Tibial artery (tissue), 4 donors: ENCODE measurements at regions not wholly inside any gene's neighbourhood (a gene's known extent, or its start where the extent isn't known, plus 50 kb on each side); places are given as distances from the start of the nearest gene placed in this dataset.

Experiments used
- DNase-seq, 2 donors: peaks; one replicate each; pipeline ENCODE4 v3.0.0-alpha.2; 2019
- H3K27ac ChIP-seq, 2 donors: fragments of 200-600 bp; sonication (generic) in 1 of 2; 1 replicate in 1 of 2; 2 replicates in 1 of 2; pipeline ENCODE4 v1.5.1; 2018 to 2019; ENCODE audit warnings: mild to moderate bottlenecking in 1 of 2
- H3K27me3 ChIP-seq, 2 donors: fragments of 200-600 bp; sonication (generic) in 1 of 2; one replicate each; pipeline versions ENCODE4 v1.5.1 to v1.6.0; 2016 to 2019
- H3K36me3 ChIP-seq, 3 donors: fragments of 200-600 bp; sonication (generic) in 2 of 3; one replicate each; pipeline ENCODE4 v1.5.1; 2016 to 2019; ENCODE audit warnings: mild to moderate bottlenecking in 2 of 3
- H3K4me1 ChIP-seq, 4 donors: fragments of 200-600 bp; sonication (generic) in 2 of 4; 1 replicate in 3 of 4; 2 replicates in 1 of 4; pipeline ENCODE4 v1.5.1; 2016 to 2019
- H3K4me3 ChIP-seq, 2 donors: fragments of 200-600 bp; sonication (generic) in 1 of 2; 1 replicate in 1 of 2; 2 replicates in 1 of 2; pipeline ENCODE4 v1.5.1; 2018 to 2019; ENCODE audit warnings: mild to moderate bottlenecking in 2 of 2
- H3K9me3 ChIP-seq, 3 donors: fragments of 200-600 bp; sonication (generic) in 1 of 3; one replicate each; pipeline ENCODE4 v1.5.1; 2016 to 2019
- intact Hi-C: fragments of 100-400 bp; cut with DNase I; formaldehyde crosslinking; loops from one replicate; pipeline ENCODE4 v1.15.0; 2023; ENCODE audit warnings: low total_unique reads
- TF ChIP-seq, protein P1 (sequence below), 2 experiments: fragments of 200-600 bp in 1 of 2; fragments of 450-650 bp in 1 of 2; IDR thresholded peaks; one replicate each; pipeline ENCODE4 v1.5.1; 2017 to 2019; ENCODE audit warnings: antibody characterized with exemption in 2 of 2, mild to moderate bottlenecking in 1 of 2, moderate library complexity in 1 of 2

DNA sequence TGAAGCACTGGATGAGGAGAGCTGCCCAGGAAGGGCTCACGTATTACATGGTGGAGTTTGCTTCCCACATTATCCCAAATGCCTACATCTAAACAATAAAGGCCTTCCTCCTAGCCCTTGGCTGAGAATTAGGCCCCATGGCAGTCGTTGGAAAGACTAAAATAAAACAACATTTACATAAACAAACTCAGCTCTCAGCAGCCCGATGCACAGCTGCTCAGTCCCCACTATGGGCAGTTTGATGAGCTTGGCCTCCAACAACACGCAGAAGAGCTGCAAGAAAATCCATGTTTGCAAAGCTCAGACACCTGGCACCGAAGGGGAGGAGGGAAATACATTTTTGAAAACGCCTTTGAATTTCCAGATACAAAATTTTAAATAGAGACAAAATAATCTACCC is 352.4 kb downstream of the EIPR1 start:
- Histone ChIP-seq H3K4me3 (no peak overlapping the region), H3K27ac (no peak overlapping the region), H3K4me1 (no peaks in the 10 kb centered on the region), H3K27me3 (no peaks in the 10 kb centered on the region), H3K9me3 (no peaks in the 10 kb centered on the region), H3K36me3 (no peaks in the 10 kb centered on the region)
- TF ChIP-seq, protein P1, sequence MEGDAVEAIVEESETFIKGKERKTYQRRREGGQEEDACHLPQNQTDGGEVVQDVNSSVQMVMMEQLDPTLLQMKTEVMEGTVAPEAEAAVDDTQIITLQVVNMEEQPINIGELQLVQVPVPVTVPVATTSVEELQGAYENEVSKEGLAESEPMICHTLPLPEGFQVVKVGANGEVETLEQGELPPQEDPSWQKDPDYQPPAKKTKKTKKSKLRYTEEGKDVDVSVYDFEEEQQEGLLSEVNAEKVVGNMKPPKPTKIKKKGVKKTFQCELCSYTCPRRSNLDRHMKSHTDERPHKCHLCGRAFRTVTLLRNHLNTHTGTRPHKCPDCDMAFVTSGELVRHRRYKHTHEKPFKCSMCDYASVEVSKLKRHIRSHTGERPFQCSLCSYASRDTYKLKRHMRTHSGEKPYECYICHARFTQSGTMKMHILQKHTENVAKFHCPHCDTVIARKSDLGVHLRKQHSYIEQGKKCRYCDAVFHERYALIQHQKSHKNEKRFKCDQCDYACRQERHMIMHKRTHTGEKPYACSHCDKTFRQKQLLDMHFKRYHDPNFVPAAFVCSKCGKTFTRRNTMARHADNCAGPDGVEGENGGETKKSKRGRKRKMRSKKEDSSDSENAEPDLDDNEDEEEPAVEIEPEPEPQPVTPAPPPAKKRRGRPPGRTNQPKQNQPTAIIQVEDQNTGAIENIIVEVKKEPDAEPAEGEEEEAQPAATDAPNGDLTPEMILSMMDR (IDR thresholded peaks at IDR 0.05): no peak
- intact Hi-C loops: no loop called here
- DNase-seq: no peak

DNA sequence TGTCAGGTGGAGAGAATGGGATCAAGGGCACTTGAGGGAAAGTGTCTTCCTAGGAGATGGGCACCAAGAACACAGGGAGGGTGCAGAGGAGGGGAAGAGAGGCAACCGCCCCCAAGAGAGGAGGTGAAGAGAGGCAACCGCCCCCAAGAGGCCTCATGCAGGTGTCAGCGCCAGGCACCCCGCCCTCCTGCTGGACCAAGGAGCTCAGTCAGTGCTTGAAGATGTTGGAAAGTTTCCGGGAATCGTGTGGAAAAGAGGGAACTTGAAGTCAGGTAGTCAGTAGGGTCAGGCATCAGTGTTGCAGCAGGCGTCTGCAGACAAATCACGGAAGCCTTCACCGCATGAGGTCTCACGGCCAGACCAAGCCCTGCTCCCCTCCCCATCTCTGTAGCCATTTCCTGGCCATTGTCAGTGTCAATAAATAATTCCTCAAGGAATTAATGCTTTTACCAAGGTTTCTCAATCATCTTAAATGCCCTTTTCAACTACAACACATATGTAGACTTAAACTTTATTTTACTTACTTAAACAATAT is 353.1 kb downstream of the EIPR1 start:
- no peaks in the 10 kb centered on the region for H3K36me3 ChIP-seq
- H3K27ac ChIP-seq: no peak overlapping the region
- H3K4me3 ChIP-seq: no peak overlapping the region
- no peaks in the 10 kb centered on the region for H3K9me3 ChIP-seq
- DNase-seq: no peak
- intact Hi-C loops: no loop called here
- H3K27me3 ChIP-seq: no peaks in the 10 kb centered on the region
- no peaks in the 10 kb centered on the region for H3K4me1 ChIP-seq
- TF ChIP-seq, protein P1 (IDR thresholded peaks at IDR 0.05): no peak

DNA sequence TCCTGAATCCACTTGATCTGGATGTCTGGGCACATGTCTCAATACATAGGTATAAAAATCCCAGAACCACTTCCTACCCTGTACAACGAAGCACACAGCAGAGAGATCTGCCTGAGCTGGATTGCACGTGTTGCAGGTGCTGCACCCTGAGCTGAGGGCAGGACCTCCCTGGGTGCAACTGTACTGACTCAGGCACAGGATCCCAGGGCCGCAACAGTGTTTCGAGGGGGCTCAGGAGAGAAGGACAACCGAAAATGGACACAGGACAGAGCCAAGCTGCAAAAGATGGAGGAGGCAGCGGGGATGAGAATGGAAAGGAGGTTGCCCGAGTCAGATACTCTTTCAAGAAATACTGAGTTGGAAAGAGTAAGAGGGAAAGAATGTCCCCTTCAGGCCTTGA is 354.1 kb downstream of the EIPR1 start:
- intact Hi-C loops: no loop called here
- TF ChIP-seq, protein P1 (IDR thresholded peaks at IDR 0.05): no peak
- no peak overlapping the region for H3K4me3 ChIP-seq

DNA sequence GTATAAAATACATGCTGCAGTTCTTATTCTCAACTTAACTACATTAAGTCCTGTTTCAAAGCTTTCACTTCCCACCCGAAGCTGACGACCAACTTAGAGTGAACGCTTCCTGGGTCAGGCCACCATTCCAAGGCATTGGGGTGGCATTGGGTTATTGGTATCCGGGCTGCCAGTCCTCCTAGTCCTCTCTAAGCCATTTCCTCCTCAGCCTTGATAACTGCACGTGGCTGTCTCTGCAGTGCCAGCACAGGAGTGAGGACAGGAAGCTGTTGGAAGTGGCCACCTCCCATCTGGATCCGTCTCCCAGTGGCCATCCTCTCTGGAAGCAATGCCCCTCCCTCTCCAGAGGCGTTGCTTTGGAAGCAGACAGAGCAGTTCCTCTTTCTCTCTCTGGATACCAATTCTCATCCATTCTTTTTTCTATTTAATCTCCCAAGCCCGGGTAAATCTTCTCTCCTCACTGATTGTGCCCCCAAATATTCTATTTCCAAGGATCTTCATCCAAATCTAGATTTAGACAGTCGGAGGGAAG is 354.7 kb downstream of the EIPR1 start:
- Histone ChIP-seq H3K9me3 (peaks cover 0 to 6% (median 0%) of the 10 kb centered on the region in 3 donors), H3K27ac (no peak overlapping the region), H3K27me3 (no peaks in the 10 kb centered on the region), H3K4me1 (no peaks in the 10 kb centered on the region), H3K36me3 (no peaks in the 10 kb centered on the region), H3K4me3 (no peak overlapping the region)
- TF ChIP-seq, protein P1 (IDR thresholded peaks at IDR 0.05): no peak
- DNase-seq: no peak
- intact Hi-C loops: no loop called here

More for the DNA sequence above, 354.1 kb downstream of the EIPR1 start:
- H3K9me3 ChIP-seq: peaks cover 0 to 4% (median 0%) of the 10 kb centered on the region in 3 donors
- no peak for DNase-seq
- no peaks in the 10 kb centered on the region for H3K36me3 ChIP-seq
- H3K27me3 ChIP-seq: no peaks in the 10 kb centered on the region
- no peaks in the 10 kb centered on the region for H3K4me1 ChIP-seq
- no peak overlapping the region for H3K27ac ChIP-seq

DNA sequence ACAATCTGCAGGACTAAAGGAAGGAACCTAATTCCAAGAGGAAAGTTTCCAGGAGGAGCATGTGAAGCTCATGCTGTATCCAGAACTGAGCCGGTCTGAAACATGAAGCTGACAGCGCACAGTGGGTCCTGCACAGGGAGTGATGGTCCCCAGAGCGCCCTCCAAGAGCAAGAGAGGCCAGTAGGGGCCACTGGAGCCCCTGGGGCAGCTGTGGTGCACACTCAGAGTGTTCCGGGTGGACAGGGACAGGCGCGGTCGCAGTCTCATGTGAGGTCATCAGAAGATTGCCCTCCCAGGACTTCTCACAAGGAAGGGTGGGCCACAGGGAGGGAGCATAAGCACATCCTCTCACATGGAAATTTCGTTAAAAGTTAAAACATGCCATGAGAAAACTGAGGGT is 355.9 kb downstream of the EIPR1 start:
- intact Hi-C loops: no loop called here
- H3K27ac ChIP-seq: no peak overlapping the region
- DNase-seq: no peak
- peaks cover 0 to 10% (median 0%) of the 10 kb centered on the region in 3 donors for H3K9me3 ChIP-seq
- no peaks in the 10 kb centered on the region for H3K27me3 ChIP-seq
- H3K4me3 ChIP-seq: no peak overlapping the region
- no peaks in the 10 kb centered on the region for H3K4me1 ChIP-seq
- TF ChIP-seq, protein P1 (IDR thresholded peaks at IDR 0.05): no peak
- H3K36me3 ChIP-seq: no peaks in the 10 kb centered on the region

DNA sequence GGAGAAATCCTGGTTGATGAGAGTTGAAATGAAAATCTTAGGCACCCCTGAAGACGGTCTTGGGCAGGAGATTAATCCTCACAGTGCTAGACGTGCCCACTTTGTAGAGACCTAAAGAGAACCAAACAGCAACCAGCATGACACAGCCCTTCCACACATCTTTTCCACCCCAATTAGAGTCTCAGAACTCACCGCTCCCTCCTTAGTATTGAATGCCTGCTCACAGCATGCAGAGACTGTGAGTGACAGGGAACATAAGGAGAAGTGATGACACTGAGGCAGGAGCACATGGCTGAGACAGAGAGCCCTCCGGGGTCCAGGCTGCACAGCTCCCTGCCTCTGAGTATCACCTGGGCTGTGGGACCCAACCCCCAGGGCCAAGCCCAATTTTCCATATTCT is 367.6 kb downstream of the EIPR1 start:
- no peaks in the 10 kb centered on the region for H3K4me1 ChIP-seq
- no peaks in the 10 kb centered on the region for H3K27me3 ChIP-seq
- H3K36me3 ChIP-seq: no peaks in the 10 kb centered on the region
- peaks cover 0 to 14% (median 0%) of the 10 kb centered on the region in 3 donors for H3K9me3 ChIP-seq
- TF ChIP-seq, protein P1 (IDR thresholded peaks at IDR 0.05): no peak
- intact Hi-C loops: no loop called here
- no peak overlapping the region for H3K4me3 ChIP-seq
- no peak overlapping the region for H3K27ac ChIP-seq
- DNase-seq: no peak
